ENCODE measurements at regions not wholly inside any gene's neighbourhood (a gene's known extent, or its start where the extent isn't known, plus 50 kb on each side); places are given as distances from the start of the nearest gene placed in this dataset.

GRCh38 chr2:167875529-167875928 lies 371.9 kb downstream of the STK39 start:
- DNase-seq = no peak
- Histone ChIP-seq H3K4me3 (no peak overlapping the region), H3K36me3 (no peaks in the 10 kb centered on the region), H3K9me3 (no peaks in the 10 kb centered on the region), H3K27me3 (no peaks in the 10 kb centered on the region), H3K4me1 (no peaks in the 10 kb centered on the region), H3K27ac (no peak overlapping the region)
- TF ChIP-seq CTCF (IDR thresholded peaks at IDR 0.05) (no peak), POLR2A (IDR thresholded peaks at IDR 0.05) (no peak)
- intact Hi-C loops (cut with DNase I; ENCODE audit: low total_unique reads) = no loop called here

GRCh38 chr2:167874812-167875211 lies 372.6 kb downstream of the STK39 start:
- Histone ChIP-seq H3K27me3 (no peaks in the 10 kb centered on the region), H3K27ac (no peak overlapping the region), H3K36me3 (no peaks in the 10 kb centered on the region), H3K4me3 (no peak overlapping the region), H3K9me3 (no peaks in the 10 kb centered on the region), H3K4me1 (no peaks in the 10 kb centered on the region)
- DNase-seq = no peak
- TF ChIP-seq CTCF (IDR thresholded peaks at IDR 0.05) (no peak), POLR2A (IDR thresholded peaks at IDR 0.05) (no peak)
- intact Hi-C loops (cut with DNase I; ENCODE audit: low total_unique reads) = no loop called here

- TF ChIP-seq CTCF (IDR thresholded peaks at IDR 0.05) = no peak
- TF ChIP-seq POLR2A (IDR thresholded peaks at IDR 0.05) = no peak
- Histone ChIP-seq H3K27me3 (no peaks in the 10 kb centered on the region), H3K27ac (no peak overlapping the region), H3K4me1 (no peaks in the 10 kb centered on the region), H3K9me3 (no peaks in the 10 kb centered on the region), H3K4me3 (no peak overlapping the region), H3K36me3 (no peaks in the 10 kb centered on the region)
- intact Hi-C loops (cut with DNase I; ENCODE audit: low total_unique reads) = no loop called here
- DNase-seq = no peak
Observed at GRCh38 chr2:167871286-167871685, 376.1 kb downstream of the STK39 start.

GRCh38 chr2:167869200-167869599 lies 378.2 kb downstream of the STK39 start:
- intact Hi-C loops (cut with DNase I; ENCODE audit: low total_unique reads) = no loop called here

GRCh38 chr2:167863377-167863776 lies 384.0 kb downstream of the STK39 start:
- Histone ChIP-seq H3K4me1 (no peaks in the 10 kb centered on the region), H3K9me3 (no peaks in the 10 kb centered on the region), H3K4me3 (no peak overlapping the region), H3K36me3 (no peaks in the 10 kb centered on the region), H3K27me3 (no peaks in the 10 kb centered on the region), H3K27ac (no peak overlapping the region)
- no peak for DNase-seq
- TF ChIP-seq POLR2A (IDR thresholded peaks at IDR 0.05) = no peak
- no peak for TF ChIP-seq CTCF (IDR thresholded peaks at IDR 0.05)
- intact Hi-C loops (cut with DNase I; ENCODE audit: low total_unique reads) = no loop called here

More at GRCh38 chr2:167869200-167869599, 378.2 kb downstream of the STK39 start:
- no peaks in the 10 kb centered on the region for H3K36me3 ChIP-seq
- no peaks in the 10 kb centered on the region for H3K9me3 ChIP-seq
- no peak overlapping the region for H3K4me3 ChIP-seq
- no peak overlapping the region for H3K27ac ChIP-seq
- DNase-seq = no peak
- TF ChIP-seq POLR2A (IDR thresholded peaks at IDR 0.05) (no peak), CTCF (IDR thresholded peaks at IDR 0.05) (no peak)
- H3K4me1 ChIP-seq = no peaks in the 10 kb centered on the region
- H3K27me3 ChIP-seq = no peaks in the 10 kb centered on the region
